Prostate gland (tissue), 2 donors: ENCODE measurements at regions not wholly inside any gene's neighbourhood (a gene's known extent, or its start where the extent isn't known, plus 50 kb on each side); places are given as distances from the start of the nearest gene placed in this dataset.

Experiments
- CTCF ChIP-seq, 4 experiments: fragments of 200-600 bp in 2 of 4; fragments of 450-650 bp in 2 of 4; sonication (generic) in 2 of 4; IDR thresholded peaks; 1 replicate in 3 of 4; 2 replicates in 1 of 4; pipeline ENCODE4 v1.5.1; 2016 to 2019; ENCODE audit warnings: antibody characterized with exemption in 4 of 4, mild to moderate bottlenecking in 2 of 4, moderate library complexity in 2 of 4
- POLR2AphosphoS5 ChIP-seq: sonication (generic); formaldehyde crosslinking; IDR thresholded peaks from one replicate; pipeline ENCODE4 v1.6.1; 2017; ENCODE audit warnings: antibody characterized with exemption

- TF ChIP-seq CTCF (IDR thresholded peaks at IDR 0.05) (no peak), POLR2AphosphoS5 (no peak)
Observed at GRCh38 chr3:76047368-76047767, 262.0 kb upstream of the ZNF717 start.
